CD14-positive monocyte (primary cell): ENCODE measurements at regions not wholly inside any gene's neighbourhood (a gene's known extent, or its start where the extent isn't known, plus 50 kb on each side); places are given as distances from the start of the nearest gene placed in this dataset.

Source experiments
- DNase-seq, 3 donors: peaks; one replicate each; pipeline ENCODE4 v3.0.0-alpha.2; 2011 to 2022
- H2AFZ ChIP-seq: 2 replicates; pipeline ENCODE4 v1.6.0; 2012; ENCODE audit warnings: mild to moderate bottlenecking, low read depth, low read length, inconsistent platforms; ENCODE audit not compliant: insufficient read depth, poor library complexity, severe bottlenecking
- H3K27ac ChIP-seq, 2 donors: 1 replicate in 1 of 2; 2 replicates in 1 of 2; pipeline ENCODE4 v1.5.1; 2012 to 2013; ENCODE audit warnings: low read length in 2 of 2, control low read depth in 1 of 2, inconsistent platforms in 1 of 2, low read depth in 1 of 2, mild to moderate bottlenecking in 1 of 2
- H3K27me3 ChIP-seq, 2 donors: one replicate each; pipeline versions ENCODE4 v1.6.0 to v1.6.1; 2011 to 2013; ENCODE audit warnings: low read length in 2 of 2; ENCODE audit not compliant: control insufficient read depth in 2 of 2, insufficient read depth in 2 of 2
- H3K36me3 ChIP-seq, 2 donors: replicated peaks in 1 of 2; 1 replicate in 1 of 2; 2 replicates in 1 of 2; pipeline versions ENCODE4 v1.5.1 to v1.6.1; 2012 to 2013; ENCODE audit warnings: low read length in 2 of 2, control low read depth in 1 of 2, inconsistent platforms in 1 of 2, mild to moderate bottlenecking in 1 of 2; ENCODE audit not compliant: insufficient read depth in 2 of 2, control insufficient read depth in 1 of 2
- H3K4me1 ChIP-seq, 2 donors: 1 replicate in 1 of 2; 2 replicates in 1 of 2; pipeline versions ENCODE4 v1.5.1 to v1.6.1; 2012 to 2013; ENCODE audit warnings: low read length in 2 of 2, control low read depth in 1 of 2, inconsistent platforms in 1 of 2, mild to moderate bottlenecking in 1 of 2, moderate library complexity in 1 of 2; ENCODE audit not compliant: insufficient read depth in 2 of 2, control insufficient read depth in 1 of 2
- H3K4me2 ChIP-seq: replicated peaks from 2 replicates; pipeline ENCODE3; 2012; ENCODE audit warnings: low read length, moderate library complexity, mild to moderate bottlenecking; ENCODE audit not compliant: poor library complexity, severe bottlenecking; ENCODE audit errors: extremely low read depth
- H3K4me3 ChIP-seq, 3 experiments: fragments of 200-600 bp in 1 of 3; sonication (generic) in 1 of 3; replicated peaks in 1 of 3; 1 replicate in 2 of 3; 2 replicates in 1 of 3; pipeline ENCODE4 v1.5.1; 2011 to 2013; ENCODE audit warnings: low read length in 3 of 3, mild to moderate bottlenecking in 3 of 3, control low read depth in 2 of 3, low read depth in 2 of 3, inconsistent platforms in 1 of 3, moderate library complexity in 1 of 3
- H3K79me2 ChIP-seq: 2 replicates; pipeline ENCODE4 v1.6.0; 2012; ENCODE audit warnings: mild to moderate bottlenecking, control low read depth, inconsistent platforms, low read length, moderate library complexity; ENCODE audit not compliant: insufficient read depth
- H3K9ac ChIP-seq: 2 replicates; pipeline ENCODE4 v1.6.0; 2017; ENCODE audit warnings: low read length, mild to moderate bottlenecking; ENCODE audit not compliant: insufficient read depth, poor library complexity, severe bottlenecking
- H3K9me3 ChIP-seq, 2 donors: replicated peaks in 1 of 2; 1 replicate in 1 of 2; 2 replicates in 1 of 2; pipeline versions ENCODE4 v1.5.1 to v1.6.1; 2012 to 2013; ENCODE audit warnings: low read length in 2 of 2, control low read depth in 1 of 2; ENCODE audit not compliant: control insufficient read depth in 1 of 2, insufficient read depth in 1 of 2
- H4K20me1 ChIP-seq: 2 replicates; pipeline ENCODE4 v1.6.0; 2012; ENCODE audit warnings: mild to moderate bottlenecking, low read length, control low read depth, moderate library complexity; ENCODE audit not compliant: insufficient read depth
- H3K27ac Mint-ChIP-seq, 7 donors: one replicate each; pipeline ENCODE4 v1.8.0; 2020; ENCODE audit warnings: mild to moderate bottlenecking in 7 of 7, mixed read lengths in 7 of 7, moderate library complexity in 6 of 7, inconsistent platforms in 2 of 7
- H3K27me3 Mint-ChIP-seq, 3 donors: one replicate each; pipeline ENCODE4 v1.8.0; 2021 to 2022; ENCODE audit warnings: low read depth in 3 of 3, mild to moderate bottlenecking in 3 of 3, mixed read lengths in 3 of 3, moderate library complexity in 3 of 3, inconsistent platforms in 1 of 3
- H3K36me3 Mint-ChIP-seq, 2 donors: one replicate each; pipeline ENCODE4 v1.8.0; 2020; ENCODE audit warnings: mixed read lengths in 2 of 2, inconsistent platforms in 1 of 2, mild to moderate bottlenecking in 1 of 2
- H3K4me1 Mint-ChIP-seq: one replicate; pipeline ENCODE4 v1.8.0; 2020; ENCODE audit warnings: mild to moderate bottlenecking, mixed read lengths
- H3K4me3 Mint-ChIP-seq, 2 donors: one replicate each; pipeline ENCODE4 v1.8.0; 2020; ENCODE audit warnings: mild to moderate bottlenecking in 2 of 2, mixed read lengths in 2 of 2, moderate library complexity in 1 of 2
- H3K9me3 Mint-ChIP-seq, 7 donors: one replicate each; pipeline ENCODE4 v1.8.0; 2020 to 2022; ENCODE audit warnings: mixed read lengths in 7 of 7, mild to moderate bottlenecking in 6 of 7, moderate library complexity in 6 of 7, inconsistent platforms in 2 of 7
- CTCF ChIP-seq: fragments of 200-600 bp; IDR thresholded peaks from one replicate; pipeline ENCODE4 v1.8.0; 2022; ENCODE audit warnings: antibody characterized with exemption, mild to moderate bottlenecking
- WGBS: methylation state at CpG from one replicate; pipeline ENCODE4 v1.1.5; 2013; ENCODE audit warnings: missing lambda C conversion rate; ENCODE audit not compliant: insufficient coverage; 5-methylcytosine and 5-hydroxymethylcytosine counted together
- intact Hi-C, 2 donors: fragments of 100-400 bp; cut with micrococcal nuclease; formaldehyde crosslinking; loops; one replicate each; pipeline versions ENCODE4 v1.15.0 to v1.15.1; 2023

GRCh38 chr5:25330721-25331120 lies 685.9 kb upstream of the CDH10 start:
- Histone ChIP-seq H3K9me3 (peaks cover 16 to 25% of the 10 kb centered on the region in 2 donors), H3K79me2 (no peaks in the 10 kb centered on the region), H2AFZ (no peak overlapping the region), H3K27me3 (no peaks in the 10 kb centered on the region), H4K20me1 (no peaks in the 10 kb centered on the region), H3K4me1 (no peaks in the 10 kb centered on the region), H3K4me2 (no peak overlapping the region), H3K27ac (no peak overlapping the region), H3K9ac (no peak overlapping the region), H3K36me3 (no peaks in the 10 kb centered on the region), H3K4me3 (no peak overlapping the region)
- no peak for TF ChIP-seq CTCF
- DNase-seq = no peak
- no peak overlapping the region for H3K4me3 Mint-ChIP-seq
- H3K27me3 Mint-ChIP-seq = no peaks in the 10 kb centered on the region
- intact Hi-C loops = no loop called here
- H3K4me1 Mint-ChIP-seq = no peaks in the 10 kb centered on the region
- peaks cover 0 to 17% (median 4%) of the 10 kb centered on the region in 7 donors for H3K9me3 Mint-ChIP-seq
- WGBS = 45% methylated on average over 3 of the region's 3 CpGs
- H3K36me3 Mint-ChIP-seq = no peaks in the 10 kb centered on the region
- no peak overlapping the region for H3K27ac Mint-ChIP-seq

GRCh38 chr5:25327172-25327571 lies 682.4 kb upstream of the CDH10 start:
- H3K4me1 Mint-ChIP-seq = no peaks in the 10 kb centered on the region
- no peaks in the 10 kb centered on the region for H3K27me3 ChIP-seq
- H3K36me3 Mint-ChIP-seq = no peaks in the 10 kb centered on the region
- H3K79me2 ChIP-seq = no peaks in the 10 kb centered on the region
- intact Hi-C loops = no loop called here
- peaks cover 0 to 17% (median 5%) of the 10 kb centered on the region in 7 donors for H3K9me3 Mint-ChIP-seq
- no peaks in the 10 kb centered on the region for H3K27me3 Mint-ChIP-seq
- H3K4me1 ChIP-seq = no peaks in the 10 kb centered on the region
- no peaks in the 10 kb centered on the region for H4K20me1 ChIP-seq
- WGBS = 92% methylated on average over 2 of the region's 2 CpGs
- peaks cover 16 to 25% of the 10 kb centered on the region in 2 donors for H3K9me3 ChIP-seq
- DNase-seq = no peak
- no peak overlapping the region for H3K27ac Mint-ChIP-seq
- no peaks in the 10 kb centered on the region for H3K36me3 ChIP-seq
- H3K4me3 ChIP-seq = no peak overlapping the region
- H2AFZ ChIP-seq = no peak overlapping the region
- no peak overlapping the region for H3K4me2 ChIP-seq
- H3K9ac ChIP-seq = no peak overlapping the region
- no peak overlapping the region for H3K4me3 Mint-ChIP-seq
- TF ChIP-seq CTCF = no peak
- no peak overlapping the region for H3K27ac ChIP-seq
